ENCODE measurements at regions not wholly inside any gene's neighbourhood (a gene's known extent, or its start where the extent isn't known, plus 50 kb on each side); places are given as distances from the start of the nearest gene placed in this dataset.

DNA sequence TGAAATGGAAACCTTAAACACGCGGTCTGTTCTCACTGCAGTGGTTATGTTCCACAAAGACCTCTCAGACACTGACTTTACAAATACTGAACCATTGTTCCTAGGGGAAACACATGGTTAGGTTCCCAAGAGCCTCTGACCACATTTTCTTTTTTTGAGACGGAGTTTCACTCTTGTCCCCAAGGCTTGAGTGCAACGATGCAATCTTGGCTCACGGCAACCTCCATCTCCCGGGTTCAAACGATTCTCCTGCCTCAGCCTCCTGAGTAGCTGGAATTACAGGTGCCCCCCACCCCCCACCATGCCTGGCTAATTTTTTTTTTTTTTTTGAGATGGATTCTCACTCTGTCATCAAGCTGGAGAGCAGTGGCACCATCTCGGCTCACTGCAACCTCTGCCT lies 179.7 kb downstream of the RBFOX3 start:
- Histone ChIP-seq H4K20me1 (ENCODE audit: insufficient read depth, low read length) (peaks cover 11% of the 10 kb centered on the region), H3K36me3 (replicated peaks in 1 of 2; ENCODE audit: control insufficient read depth in 1 of 2, insufficient read depth in 2 of 2, low read length in 2 of 2) (no peaks in the 10 kb centered on the region), H3K27ac (ENCODE audit: extremely low read length, insufficient read depth, low read length) (no peak overlapping the region), H3K79me2 (ENCODE audit: insufficient read depth, low read length) (no peaks in the 10 kb centered on the region), H3K9ac (ENCODE audit: insufficient read depth, low read depth, low read length) (no peak overlapping the region), H3K4me1 (ENCODE audit: insufficient read depth, low read length) (no peaks in the 10 kb centered on the region), H3K4me3 (replicated peaks in 1 of 3; ENCODE audit: insufficient read depth in 1 of 3, low read depth in 2 of 3, low read length in 3 of 3) (no peak overlapping the region), H3K9me3 (ENCODE audit: low read length) (no peaks in the 10 kb centered on the region), H2AFZ (ENCODE audit: low read length) (no peak overlapping the region), H3K27me3 (ENCODE audit: control insufficient read depth in 1 of 2, insufficient read depth in 2 of 2, low read length in 2 of 2) (peaks cover 21 to 89% of the 10 kb centered on the region in 2 experiments), H3K4me2 (ENCODE audit: low read depth, low read length) (no peak overlapping the region)
- no peak for FAIRE-seq
- ChIA-PET POLR2A (no interaction called here), CTCF (ENCODE audit: low intra/inter-chr PET ratio, low total read pairs) (no interaction called here)
- DNase-seq (ENCODE audit: low spot score), result no peak
- no peak for ATAC-seq
- in situ Hi-C loops (cut with HindIII; ENCODE audit: extremely low pct_ligation_motif_present, low pct_unique_long_range_greater_than_20kb), result no loop called here
- 30% methylated on average over 8 of the region's 8 CpGs for WGBS (ENCODE audit: low lambda C conversion rate)
- no TSS peak for BruUV-seq (replicated peaks)
- TF ChIP-seq U2AF2 (IDR thresholded peaks at IDR 0.05; ENCODE audit: low read depth, low read length), result no peak
- TF ChIP-seq, protein P1, sequence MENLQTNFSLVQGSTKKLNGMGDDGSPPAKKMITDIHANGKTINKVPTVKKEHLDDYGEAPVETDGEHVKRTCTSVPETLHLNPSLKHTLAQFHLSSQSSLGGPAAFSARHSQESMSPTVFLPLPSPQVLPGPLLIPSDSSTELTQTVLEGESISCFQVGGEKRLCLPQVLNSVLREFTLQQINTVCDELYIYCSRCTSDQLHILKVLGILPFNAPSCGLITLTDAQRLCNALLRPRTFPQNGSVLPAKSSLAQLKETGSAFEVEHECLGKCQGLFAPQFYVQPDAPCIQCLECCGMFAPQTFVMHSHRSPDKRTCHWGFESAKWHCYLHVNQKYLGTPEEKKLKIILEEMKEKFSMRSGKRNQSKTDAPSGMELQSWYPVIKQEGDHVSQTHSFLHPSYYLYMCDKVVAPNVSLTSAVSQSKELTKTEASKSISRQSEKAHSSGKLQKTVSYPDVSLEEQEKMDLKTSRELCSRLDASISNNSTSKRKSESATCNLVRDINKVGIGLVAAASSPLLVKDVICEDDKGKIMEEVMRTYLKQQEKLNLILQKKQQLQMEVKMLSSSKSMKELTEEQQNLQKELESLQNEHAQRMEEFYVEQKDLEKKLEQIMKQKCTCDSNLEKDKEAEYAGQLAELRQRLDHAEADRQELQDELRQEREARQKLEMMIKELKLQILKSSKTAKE (CRISPR knock-in tag; IDR thresholded peaks at IDR 0.05; ENCODE audit: borderline replicate concordance), result no peak
- TF ChIP-seq ZNF790 (CRISPR knock-in tag; IDR thresholded peaks at IDR 0.05; ENCODE audit: borderline replicate concordance), result no peak
- TF ChIP-seq SALL1 (CRISPR knock-in tag; IDR thresholded peaks at IDR 0.05), result no peak
- no peak for TF ChIP-seq ETV6 (CRISPR knock-in tag; conservative IDR thresholded peaks at IDR 0.05)
- TF ChIP-seq RNF2 (conservative IDR thresholded peaks at IDR 0.05; ENCODE audit: low read depth), result no peak
- TF ChIP-seq HINFP (CRISPR knock-in tag; IDR thresholded peaks at IDR 0.05; ENCODE audit: low read depth), result no peak
- no peak for TF ChIP-seq ZNF891 (CRISPR knock-in tag; IDR thresholded peaks at IDR 0.05)
- TF ChIP-seq ZNF331 (CRISPR knock-in tag; IDR thresholded peaks at IDR 0.05), result no peak
- TF ChIP-seq THRA (CRISPR knock-in tag; IDR thresholded peaks at IDR 0.05; ENCODE audit: borderline replicate concordance), result no peak
- intact Hi-C loops (cut with micrococcal nuclease; ENCODE audit: unreplicated experiment), result no loop called here

Data from HepG2 (cell line).